Lower leg skin (tissue), 3 donors: ENCODE measurements at regions not wholly inside any gene's neighbourhood (a gene's known extent, or its start where the extent isn't known, plus 50 kb on each side); places are given as distances from the start of the nearest gene placed in this dataset.

ENCODE experiments used
- POLR2A ChIP-seq, 2 donors: fragments of 450-650 bp; IDR thresholded peaks; one replicate each; pipeline ENCODE4 v1.6.1; 2016 to 2017; ENCODE audit warnings: antibody characterized with exemption in 2 of 2, mild to moderate bottlenecking in 1 of 2, moderate library complexity in 1 of 2
- TF ChIP-seq, protein P1 (sequence below), 3 donors: fragments of 450-650 bp; IDR thresholded peaks; one replicate each; pipeline ENCODE4 v1.5.1; 2016; ENCODE audit warnings: antibody characterized with exemption in 3 of 3, mild to moderate bottlenecking in 3 of 3, moderate library complexity in 2 of 3

GRCh38 chr15:81899024-81899423 lies 146.8 kb downstream of the MEX3B start:
- TF ChIP-seq, protein P1, sequence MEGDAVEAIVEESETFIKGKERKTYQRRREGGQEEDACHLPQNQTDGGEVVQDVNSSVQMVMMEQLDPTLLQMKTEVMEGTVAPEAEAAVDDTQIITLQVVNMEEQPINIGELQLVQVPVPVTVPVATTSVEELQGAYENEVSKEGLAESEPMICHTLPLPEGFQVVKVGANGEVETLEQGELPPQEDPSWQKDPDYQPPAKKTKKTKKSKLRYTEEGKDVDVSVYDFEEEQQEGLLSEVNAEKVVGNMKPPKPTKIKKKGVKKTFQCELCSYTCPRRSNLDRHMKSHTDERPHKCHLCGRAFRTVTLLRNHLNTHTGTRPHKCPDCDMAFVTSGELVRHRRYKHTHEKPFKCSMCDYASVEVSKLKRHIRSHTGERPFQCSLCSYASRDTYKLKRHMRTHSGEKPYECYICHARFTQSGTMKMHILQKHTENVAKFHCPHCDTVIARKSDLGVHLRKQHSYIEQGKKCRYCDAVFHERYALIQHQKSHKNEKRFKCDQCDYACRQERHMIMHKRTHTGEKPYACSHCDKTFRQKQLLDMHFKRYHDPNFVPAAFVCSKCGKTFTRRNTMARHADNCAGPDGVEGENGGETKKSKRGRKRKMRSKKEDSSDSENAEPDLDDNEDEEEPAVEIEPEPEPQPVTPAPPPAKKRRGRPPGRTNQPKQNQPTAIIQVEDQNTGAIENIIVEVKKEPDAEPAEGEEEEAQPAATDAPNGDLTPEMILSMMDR (IDR thresholded peaks at IDR 0.05): no peak
- TF ChIP-seq POLR2A (IDR thresholded peaks at IDR 0.05): no peak
